T47D (cell line): ENCODE measurements at regions not wholly inside any gene's neighbourhood (a gene's known extent, or its start where the extent isn't known, plus 50 kb on each side); places are given as distances from the start of the nearest gene placed in this dataset.

Source experiments
- DNase-seq, 2 experiments: peaks; one replicate each; pipeline versions ENCODE4 v3.0.0 to v3.0.0-alpha.2; 2011 to 2012; ENCODE audit warnings: low read depth in 1 of 2, low spot score in 1 of 2
- JUND ChIP-seq: IDR thresholded peaks from 2 replicates; pipeline ENCODE4 v1.6.1; 2012; ENCODE audit warnings: low read depth
- in situ Hi-C: cut with HindIII; loops from 2 replicates; pipeline ENCODE4 v1.10.0; 2016; ENCODE audit warnings: low sequenced_read_pairs, low pct_unique_long_range_greater_than_20kb

DNA sequence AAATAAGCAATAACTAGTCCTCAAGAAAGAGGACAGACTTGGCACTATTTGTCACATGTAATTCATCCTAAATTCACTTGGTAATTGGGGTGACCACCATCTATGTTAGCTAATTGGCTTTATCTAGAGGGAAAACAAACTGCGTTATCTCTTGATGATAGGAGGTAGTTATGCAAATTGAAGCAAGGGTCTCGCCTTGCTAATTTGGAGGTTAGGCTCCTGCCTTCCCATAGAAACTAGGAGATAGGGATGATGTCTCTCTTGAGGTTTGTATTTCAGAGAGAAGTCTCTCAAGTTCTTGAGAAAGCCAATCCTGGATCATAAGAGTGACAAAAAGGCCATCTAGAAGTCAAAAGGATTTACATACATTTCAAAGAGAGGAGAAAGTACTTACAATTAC lies 179.9 kb downstream of the SLITRK6 start:
- in situ Hi-C loops = no loop called here
- DNase-seq = no peak
- TF ChIP-seq JUND = no peak

DNA sequence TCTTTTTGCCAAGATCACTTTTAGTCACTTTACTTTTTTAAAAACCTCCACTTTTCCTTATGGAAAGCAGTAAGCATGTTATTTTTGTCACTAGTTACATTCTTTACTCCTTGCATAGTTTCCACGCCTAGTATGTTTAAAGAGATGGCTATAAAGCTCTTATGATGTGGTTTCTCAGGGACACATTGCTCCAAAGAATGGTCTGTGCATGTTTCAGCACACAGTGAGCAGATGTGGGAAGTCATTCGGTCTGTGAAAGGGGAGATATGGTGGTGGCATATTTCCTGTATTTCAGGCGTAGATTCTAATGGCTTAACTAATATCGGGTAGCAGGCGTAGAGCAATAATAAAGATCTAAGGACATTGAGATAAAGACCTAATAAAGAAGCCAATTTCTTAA lies 180.7 kb downstream of the SLITRK6 start:
- in situ Hi-C loops = no loop called here
- TF ChIP-seq JUND = no peak

DNA sequence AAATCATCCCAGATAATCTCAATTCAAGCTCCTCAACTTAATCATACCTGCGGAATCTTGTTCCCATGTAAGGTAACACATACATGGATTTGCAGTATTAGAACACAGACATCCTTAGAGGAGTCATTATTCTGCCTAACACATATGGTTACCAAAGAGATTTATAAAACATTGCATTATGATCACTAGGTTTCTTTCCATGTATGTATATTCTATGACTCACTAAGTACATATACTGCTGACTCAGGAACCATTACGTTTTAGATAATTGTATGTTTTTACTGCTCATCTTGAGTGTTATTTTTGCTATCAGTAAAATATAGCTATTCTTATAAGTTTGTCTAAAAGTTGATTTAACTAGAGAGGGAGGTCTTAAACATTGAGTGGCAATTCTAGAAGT lies 182.9 kb downstream of the SLITRK6 start:
- DNase-seq = no peak
- in situ Hi-C loops = no loop called here
- no peak for TF ChIP-seq JUND

More for the DNA sequence above, 180.7 kb downstream of the SLITRK6 start:
- DNase-seq = no peak

DNA sequence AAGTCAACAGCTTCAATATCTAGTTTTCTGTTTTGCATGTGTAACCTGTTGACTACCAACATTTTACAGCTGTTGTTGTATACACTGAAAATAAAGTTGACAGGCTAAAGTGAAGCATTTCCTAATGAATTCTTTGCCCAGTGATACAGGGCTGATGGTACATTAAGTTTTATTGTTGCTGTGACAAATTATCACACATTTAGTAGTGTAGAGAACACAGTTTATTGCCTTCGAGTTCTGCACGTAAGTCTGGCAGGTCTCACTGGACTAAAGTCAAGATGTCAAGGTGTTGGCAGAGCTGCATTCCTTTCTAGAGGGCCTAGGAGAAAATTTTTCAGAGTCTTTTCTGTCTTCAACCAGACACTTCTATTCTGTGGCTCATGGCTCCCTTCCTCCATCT lies 184.2 kb downstream of the SLITRK6 start:
- no peak for TF ChIP-seq JUND
- in situ Hi-C loops = no loop called here
- no peak for DNase-seq

DNA sequence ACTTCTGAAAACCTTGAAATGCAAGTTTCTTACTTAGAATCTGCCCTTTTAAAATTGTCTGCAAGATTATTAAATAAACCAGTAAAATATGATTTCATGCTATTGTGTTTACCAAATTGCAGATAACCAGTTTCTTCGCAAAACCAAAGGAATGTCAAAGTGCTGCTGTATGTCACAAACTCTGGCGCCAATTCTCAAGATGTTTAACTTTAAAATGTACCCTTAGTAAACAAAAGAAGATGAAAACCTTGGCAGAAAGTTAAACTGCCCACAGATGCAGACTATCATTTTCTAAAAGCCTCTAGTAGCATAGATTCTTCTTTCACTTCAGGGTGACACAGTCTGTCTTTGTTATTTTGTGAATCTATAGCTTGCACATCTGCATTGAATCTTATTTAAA lies 189.2 kb downstream of the SLITRK6 start:
- in situ Hi-C loops = no loop called here

DNA sequence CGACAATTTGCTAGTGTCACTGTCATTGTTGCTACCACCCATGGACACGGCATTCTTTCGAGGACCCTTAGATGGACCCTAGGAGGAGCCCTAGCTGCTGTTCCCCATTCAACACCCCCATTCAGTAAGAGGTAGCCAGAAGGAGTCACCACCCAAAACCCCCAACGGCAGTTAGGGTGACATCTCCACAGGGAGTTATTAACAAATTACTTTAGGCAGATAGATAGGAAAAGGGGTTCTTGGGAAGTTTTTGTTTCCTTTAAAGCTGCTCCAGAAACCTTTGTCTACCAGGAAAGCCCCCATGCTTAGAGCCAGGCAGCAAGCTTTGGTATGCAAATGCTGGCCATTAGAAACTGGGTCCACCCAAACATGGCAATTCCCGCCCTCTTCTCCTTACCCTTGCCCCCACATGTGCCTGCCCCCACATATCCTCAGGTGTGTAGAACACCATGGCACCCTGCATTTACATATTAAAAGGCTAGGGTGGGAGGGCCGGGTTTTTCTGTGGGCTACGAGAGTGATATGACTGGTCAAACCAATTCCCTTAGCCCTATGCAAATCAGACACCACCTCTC lies 190.9 kb downstream of the SLITRK6 start:
- in situ Hi-C loops = no loop called here
- no peak for DNase-seq
- no peak for TF ChIP-seq JUND

More for the DNA sequence above, 189.2 kb downstream of the SLITRK6 start:
- DNase-seq = no peak
- TF ChIP-seq JUND = no peak

DNA sequence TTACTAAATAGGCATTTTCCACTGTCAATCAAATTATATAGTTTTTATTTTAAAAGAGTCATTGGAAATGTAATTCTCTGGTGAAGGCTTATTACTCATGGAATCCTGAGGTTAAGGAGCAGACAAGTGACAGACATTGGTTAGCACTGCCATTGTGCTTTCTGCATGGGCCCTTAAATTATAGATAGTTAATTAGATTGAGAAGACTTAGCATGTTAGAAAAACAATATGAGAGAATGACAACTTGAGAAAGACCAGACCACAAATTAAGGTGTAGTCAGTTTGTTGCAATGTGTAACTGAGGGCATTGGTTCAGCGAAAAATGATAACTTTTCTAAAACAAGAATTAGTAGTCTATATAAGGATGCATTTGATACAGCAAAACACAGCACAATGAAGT lies 195.5 kb downstream of the SLITRK6 start:
- in situ Hi-C loops = no loop called here
- no peak for TF ChIP-seq JUND
- DNase-seq = no peak

DNA sequence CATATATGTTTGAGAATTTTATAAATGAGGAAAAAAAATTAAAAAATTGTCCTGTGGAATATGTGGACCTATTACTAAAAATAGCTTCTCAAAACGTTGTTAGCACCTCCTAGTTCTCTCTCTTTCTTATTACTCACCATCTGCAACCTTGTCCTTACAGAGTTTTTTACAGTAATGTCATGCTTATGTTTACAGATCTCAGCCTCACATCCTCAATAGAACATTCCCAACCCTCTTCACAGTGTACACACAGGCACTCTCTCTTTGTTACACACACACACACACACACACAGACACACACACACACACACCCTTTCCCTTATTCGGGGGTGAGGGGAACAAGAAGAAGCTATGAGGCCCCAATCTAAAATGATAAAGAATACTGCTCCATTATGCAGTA lies 197.7 kb downstream of the SLITRK6 start:
- in situ Hi-C loops = no loop called here
- DNase-seq = no peak
- no peak for TF ChIP-seq JUND

DNA sequence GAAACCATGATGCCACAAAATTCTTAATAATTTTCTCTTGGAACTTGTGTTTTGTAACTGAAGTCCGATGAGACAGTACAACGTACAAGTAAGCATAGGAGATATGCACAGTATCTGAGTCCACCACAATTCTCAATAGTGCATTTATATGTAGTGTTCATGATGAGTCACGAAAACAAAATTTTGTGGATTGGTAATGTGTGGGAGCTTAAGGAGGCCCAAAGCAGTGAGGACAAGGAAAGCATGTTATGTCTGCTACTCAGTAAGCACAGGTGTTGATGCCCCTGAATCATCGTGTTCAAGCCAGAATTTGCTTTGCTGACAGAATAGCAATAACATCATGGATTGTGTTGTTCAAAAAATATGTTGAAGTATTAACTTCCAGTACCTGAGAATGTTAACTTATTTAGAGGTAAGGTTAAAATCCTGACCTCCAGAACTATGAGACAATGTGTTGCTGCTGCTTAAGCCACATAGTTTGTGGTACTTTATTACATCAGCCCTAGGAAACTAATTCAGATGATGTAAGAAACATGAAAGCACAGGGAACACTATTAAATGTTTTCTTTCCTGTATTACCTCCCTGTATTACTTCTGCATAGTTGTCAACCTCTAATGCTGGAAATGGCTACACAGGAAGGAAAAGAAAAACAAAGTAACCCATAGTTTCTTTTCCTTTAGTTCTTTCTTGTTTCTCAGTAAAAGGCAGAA lies 201.3 kb downstream of the SLITRK6 start:
- in situ Hi-C loops = no loop called here
- no peak for DNase-seq
- no peak for TF ChIP-seq JUND

DNA sequence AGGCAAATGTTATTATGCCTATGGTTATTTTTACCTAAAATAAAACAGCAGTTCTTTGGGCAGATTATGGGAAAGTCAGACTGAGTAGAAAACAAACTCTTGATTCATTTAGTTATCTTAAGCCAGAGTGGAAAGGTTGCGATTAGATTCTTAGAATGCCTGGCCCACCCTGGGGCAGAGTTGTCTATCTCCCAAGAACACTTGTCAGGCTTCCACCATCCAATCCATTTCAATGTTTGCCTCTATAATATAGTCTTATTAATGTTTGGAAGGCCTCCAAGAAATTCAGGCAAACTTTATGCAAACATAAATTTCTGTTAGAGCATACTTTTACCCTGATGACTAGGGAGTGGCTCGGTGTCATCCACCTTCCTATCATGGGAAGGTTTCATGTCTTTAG lies 207.0 kb downstream of the SLITRK6 start:
- DNase-seq = no peak
- in situ Hi-C loops = no loop called here
- no peak for TF ChIP-seq JUND

DNA sequence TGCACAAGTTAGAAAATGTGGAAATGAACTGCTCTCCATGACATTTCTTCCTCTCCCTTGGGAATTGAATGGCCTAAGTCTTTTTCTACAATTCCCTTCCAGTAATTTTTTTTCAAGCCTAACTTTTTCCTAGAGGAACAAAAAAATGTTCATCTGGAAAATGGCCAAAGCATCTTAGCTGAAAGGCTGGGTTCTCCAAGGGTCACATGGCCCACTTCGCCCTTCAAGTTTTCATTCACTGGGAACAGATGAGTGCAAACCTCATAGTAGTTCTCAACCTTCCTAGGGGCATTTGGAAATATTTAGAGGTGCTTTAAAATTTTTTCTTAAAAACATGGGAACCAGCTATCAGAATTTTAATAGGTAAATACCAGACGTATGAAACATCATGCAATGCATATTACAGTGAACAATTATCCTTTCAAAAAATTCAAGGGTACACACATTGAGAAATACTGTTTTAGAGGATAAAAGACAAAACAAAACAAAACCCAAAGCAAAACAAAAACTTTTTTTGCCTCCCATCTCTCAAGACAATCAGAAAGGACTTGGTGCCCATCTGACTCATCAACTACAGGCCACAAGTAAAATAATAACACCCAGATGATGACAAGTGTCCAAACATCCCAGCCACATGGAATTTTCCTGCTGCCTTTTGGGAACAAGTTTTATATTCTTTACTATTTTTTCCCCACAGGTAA lies 208.8 kb downstream of the SLITRK6 start:
- no peak for TF ChIP-seq JUND
- in situ Hi-C loops = no loop called here
- no peak for DNase-seq

DNA sequence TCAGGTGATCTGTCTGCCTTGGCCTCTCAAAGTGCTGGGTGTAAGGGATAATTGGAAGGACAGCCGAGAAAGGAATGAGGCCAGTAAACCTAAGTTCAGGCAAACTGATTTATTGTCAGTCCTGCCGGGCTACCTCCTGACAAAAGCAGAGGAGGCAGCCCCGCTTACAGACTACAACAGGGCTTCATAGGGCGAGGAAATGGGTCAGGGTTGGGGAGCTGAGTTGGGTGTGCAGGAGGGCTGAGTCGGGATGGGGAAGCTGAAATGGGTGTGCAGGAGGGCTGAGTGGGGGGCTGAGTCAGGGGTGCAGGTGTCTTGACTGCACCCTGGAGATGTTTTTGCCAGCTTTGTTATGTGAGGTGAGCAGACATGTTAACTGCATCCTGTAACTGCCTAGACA lies 210.2 kb downstream of the SLITRK6 start:
- no peak for TF ChIP-seq JUND
- in situ Hi-C loops = no loop called here
- no peak for DNase-seq

DNA sequence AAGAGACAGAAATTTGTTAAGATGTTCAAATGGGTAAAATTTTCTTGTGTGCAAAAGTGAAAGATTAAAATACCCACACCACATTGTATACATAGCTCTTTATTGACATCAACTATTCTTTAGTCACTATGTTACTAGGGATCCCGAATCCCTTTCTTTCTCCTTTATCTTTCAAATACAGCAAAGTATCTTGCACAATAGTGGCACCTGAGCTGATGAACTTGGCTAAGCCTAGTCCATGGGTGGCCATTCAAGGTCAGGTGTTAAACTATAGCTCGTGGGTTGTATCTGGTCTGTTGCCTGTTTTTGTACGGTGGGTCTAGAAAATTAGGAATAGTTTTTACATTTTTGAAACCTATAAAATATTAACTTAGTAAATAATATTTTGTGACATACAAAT lies 210.9 kb downstream of the SLITRK6 start:
- in situ Hi-C loops = no loop called here
- DNase-seq = no peak
- TF ChIP-seq JUND = no peak
